ENCODE measurements at regions not wholly inside any gene's neighbourhood (a gene's known extent, or its start where the extent isn't known, plus 50 kb on each side); places are given as distances from the start of the nearest gene placed in this dataset.

GRCh38 chr4:111610681-111611080 lies 534.6 kb upstream of the FAM241A start:
- Histone ChIP-seq H3K79me2 (ENCODE audit: control insufficient read depth, insufficient read depth, low read length) (no peaks in the 10 kb centered on the region), H2AFZ (ENCODE audit: control insufficient read depth, low read depth, low read length) (no peak overlapping the region), H4K20me1 (ENCODE audit: control insufficient read depth, insufficient read depth) (no peaks in the 10 kb centered on the region), H3K27ac (ENCODE audit: control insufficient read depth, insufficient read depth) (no peak overlapping the region), H3K36me3 (ENCODE audit: control insufficient read depth in 2 of 2, insufficient read depth in 2 of 2, low read length in 1 of 2) (no peaks in the 10 kb centered on the region), H3K4me2 (ENCODE audit: control insufficient read depth, insufficient read depth) (no peak overlapping the region), H3K4me1 (ENCODE audit: control insufficient read depth, insufficient read depth, low read length) (no peaks in the 10 kb centered on the region), H3K4me3 (no peak overlapping the region), H3K9me3 (replicated peaks; ENCODE audit: control insufficient read depth, insufficient read depth, low read length) (no peaks in the 10 kb centered on the region), H3K9ac (ENCODE audit: control insufficient read depth, insufficient read depth, low read length) (no peak overlapping the region), H3K27me3 (replicated peaks in 1 of 2; ENCODE audit: control insufficient read depth in 2 of 2, insufficient read depth in 2 of 2, low read length in 1 of 2) (no peaks in the 10 kb centered on the region; a peak in 1 of 4 replicates)
- in situ Hi-C loops (cut with MboI), result no loop called here
- FAIRE-seq (no peak), ATAC-seq (no peak), DNase-seq (ENCODE audit: low read depth, low spot score) (no peak)
- intact Hi-C loops (cut with micrococcal nuclease; ENCODE audit: unreplicated experiment), result no loop called here
- RAD21 ChIA-PET (ENCODE audit: unreplicated experiment), result no interaction called here
- no TSS peak for BruUV-seq (replicated peaks)
- SMC1A ChIA-PET (ENCODE audit: uncharacterized antibody, unreplicated experiment), result interaction anchor here (1.2 kb wide), 1 partner anchor 162 kb away, joined by 3 read pairs; no protein-coding TSS in a partner anchor
- CTCF ChIA-PET, result no interaction called here
- 31% methylated on average over 5 of the region's 5 CpGs for WGBS (ENCODE audit: insufficient coverage, insufficient replicate concordance, low lambda C conversion rate, missing lambda C conversion rate)
- POLR2A ChIA-PET, result no interaction called here
- TF ChIP-seq TARDBP (IDR thresholded peaks at IDR 0.05; ENCODE audit: borderline replicate concordance), result no peak
- TF ChIP-seq TCF3 (IDR thresholded peaks at IDR 0.05; ENCODE audit: borderline replicate concordance, insufficient read depth, low read depth, low read length), result no peak
- TF ChIP-seq NFYB (IDR thresholded peaks at IDR 0.05; ENCODE audit: insufficient read depth, low read depth, low read length), result no peak
- TF ChIP-seq ATF7 (IDR thresholded peaks at IDR 0.05; ENCODE audit: low read depth), result no peak
- TF ChIP-seq SIN3A (IDR thresholded peaks at IDR 0.05; ENCODE audit: low read depth, low read length), result no peak
- no peak for TF ChIP-seq PAX8 (IDR thresholded peaks at IDR 0.05)
- no peak for TF ChIP-seq CHD1 (IDR thresholded peaks at IDR 0.05; ENCODE audit: low read depth, low read length)
- no peak for TF ChIP-seq HDGF (IDR thresholded peaks at IDR 0.05)
- TF ChIP-seq HSF1 (IDR thresholded peaks at IDR 0.05; ENCODE audit: low read depth, low read length), result no peak
- TF ChIP-seq RCOR1 (conservative IDR thresholded peaks at IDR 0.05; ENCODE audit: low read depth, low read length), result no peak
- no peak for TF ChIP-seq MYB (IDR thresholded peaks at IDR 0.05; ENCODE audit: borderline replicate concordance, low read depth, low read length)
- TF ChIP-seq BMI1 (IDR thresholded peaks at IDR 0.05; ENCODE audit: borderline replicate concordance), result no peak
- no peak for TF ChIP-seq STAT1 (conservative IDR thresholded peaks at IDR 0.05)
- TF ChIP-seq NFXL1 (IDR thresholded peaks at IDR 0.05; ENCODE audit: borderline replicate concordance), result no peak
- TF ChIP-seq POLR2A (IDR thresholded peaks at IDR 0.05; ENCODE audit: low read depth, low read length), result no peak
- TF ChIP-seq RBBP5 (conservative IDR thresholded peaks at IDR 0.05), result no peak
- no peak for TF ChIP-seq CTCF (IDR thresholded peaks at IDR 0.05 in 2 of 3, conservative IDR thresholded peaks at IDR 0.05 in 1 of 3; ENCODE audit: control insufficient read depth in 2 of 3, extremely low read depth in 1 of 3, insufficient read depth in 1 of 3, low read depth in 3 of 3, low read length in 3 of 3)
- no peak for TF ChIP-seq EZH2 (IDR thresholded peaks at IDR 0.05; ENCODE audit: borderline replicate concordance, control insufficient read depth, low read depth, low read length)
